Loucy (cell line): ENCODE measurements at regions not wholly inside any gene's neighbourhood (a gene's known extent, or its start where the extent isn't known, plus 50 kb on each side); places are given as distances from the start of the nearest gene placed in this dataset.

ENCODE experiments used
- H2AFZ ChIP-seq: fragments of 200-600 bp; sonication (generic); 2 replicates; pipeline ENCODE4 v1.6.0; 2016; ENCODE audit warnings: antibody characterized with exemption, mild to moderate bottlenecking, low read length, moderate library complexity
- H3F3A ChIP-seq: fragments of 200-600 bp; 2 replicates; pipeline ENCODE4 v1.6.0; 2016; ENCODE audit warnings: antibody characterized with exemption, low read depth, mild to moderate bottlenecking
- H3K27me3 ChIP-seq: fragments of 200-600 bp; sonication (generic); 2 replicates; pipeline ENCODE4 v1.6.1; 2014; ENCODE audit warnings: low read length, mild to moderate bottlenecking; ENCODE audit not compliant: insufficient read depth, poor library complexity, severe bottlenecking
- H3K36me3 ChIP-seq: fragments of 200-600 bp; sonication (generic); 2 replicates; pipeline ENCODE4 v1.6.1; 2016; ENCODE audit warnings: low read length; ENCODE audit not compliant: insufficient read depth
- H3K4me1 ChIP-seq: fragments of 200-600 bp; sonication (generic); 2 replicates; pipeline ENCODE4 v1.5.1; 2014; ENCODE audit warnings: low read length, mild to moderate bottlenecking; ENCODE audit not compliant: insufficient read depth, poor library complexity, severe bottlenecking
- H3K4me2 ChIP-seq: fragments of 200-600 bp; sonication (generic); 2 replicates; pipeline ENCODE4 v1.6.0; 2014; ENCODE audit warnings: antibody characterized with exemption, low read length, low read depth, mild to moderate bottlenecking; ENCODE audit not compliant: poor library complexity, severe bottlenecking
- H3K4me3 ChIP-seq: fragments of 200-600 bp; sonication (generic); 2 replicates; pipeline ENCODE4 v1.5.1; 2014; ENCODE audit warnings: low read length, mild to moderate bottlenecking, mixed read lengths; ENCODE audit not compliant: poor library complexity, severe bottlenecking
- H3K79me2 ChIP-seq: fragments of 200-600 bp; sonication (generic); 2 replicates; pipeline ENCODE4 v1.6.1; 2014; ENCODE audit warnings: low read length; ENCODE audit not compliant: insufficient read depth
- H3K9ac ChIP-seq: fragments of 200-600 bp; sonication (generic); 2 replicates; pipeline ENCODE4 v1.6.0; 2014; ENCODE audit warnings: mild to moderate bottlenecking, low read depth, low read length, moderate library complexity; ENCODE audit not compliant: poor library complexity, severe bottlenecking
- H3K9me2 ChIP-seq: fragments of 200-600 bp; sonication (generic); replicated peaks from 2 replicates; pipeline ENCODE4 v1.6.1; 2016; ENCODE audit warnings: low read depth, low read length, mixed read lengths
- H3K9me3 ChIP-seq: fragments of 200-600 bp; sonication (generic); 2 replicates; pipeline ENCODE4 v1.6.1; 2014; ENCODE audit warnings: mild to moderate bottlenecking, antibody characterized with exemption, low read length, low read depth; ENCODE audit not compliant: insufficient read depth
- H4K20me1 ChIP-seq: fragments of 200-600 bp; sonication (generic); 2 replicates; pipeline ENCODE4 v1.6.0; 2014; ENCODE audit warnings: antibody characterized with exemption, low read length, mild to moderate bottlenecking; ENCODE audit not compliant: insufficient read depth, poor library complexity, severe bottlenecking
- CTCF ChIP-seq: fragments of 200-600 bp; sonication (generic); conservative IDR thresholded peaks from 2 replicates; pipeline ENCODE4 v1.5.1; 2014; ENCODE audit warnings: mild to moderate bottlenecking, antibody characterized with exemption, low read length
- EZH2phosphoT487 ChIP-seq: fragments of 200-600 bp; IDR thresholded peaks from 2 replicates; pipeline ENCODE4 v1.6.1; 2018; ENCODE audit warnings: antibody characterized with exemption, mild to moderate bottlenecking, moderate library complexity, borderline replicate concordance

DNA sequence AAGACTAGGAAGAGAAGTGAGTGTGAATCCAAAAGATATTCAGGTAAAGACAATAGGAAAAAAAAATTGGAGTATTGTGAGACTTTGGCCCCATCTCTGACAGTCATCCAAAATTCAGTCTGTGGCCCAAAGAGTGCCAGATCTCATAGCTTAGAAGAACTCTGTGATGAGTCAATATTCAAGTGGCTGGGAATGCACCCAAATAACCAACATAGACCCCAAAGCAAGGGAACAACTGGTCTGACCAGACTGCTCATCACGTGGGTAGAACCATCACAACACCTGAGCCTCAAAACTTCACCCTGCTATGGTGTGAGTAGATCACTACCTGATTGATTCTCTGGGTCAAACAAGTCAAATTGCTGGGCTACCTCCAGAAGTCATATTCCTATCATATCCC is 51.1 kb upstream of the TRDN start:
- TF ChIP-seq EZH2phosphoT487, result no peak
- no peak for TF ChIP-seq CTCF
- Histone ChIP-seq H3K4me2 (no peak overlapping the region), H3K9ac (no peak overlapping the region), H3K9me2 (no peaks in the 10 kb centered on the region), H3K36me3 (no peaks in the 10 kb centered on the region), H2AFZ (no peak overlapping the region), H3F3A (no peaks in the 10 kb centered on the region), H3K27me3 (no peaks in the 10 kb centered on the region), H3K4me3 (no peak overlapping the region), H3K4me1 (no peaks in the 10 kb centered on the region), H3K79me2 (no peaks in the 10 kb centered on the region), H3K9me3 (no peaks in the 10 kb centered on the region), H4K20me1 (no peaks in the 10 kb centered on the region)
